Subcutaneous abdominal adipose tissue (tissue), 5 donors: ENCODE measurements at regions not wholly inside any gene's neighbourhood (a gene's known extent, or its start where the extent isn't known, plus 50 kb on each side); places are given as distances from the start of the nearest gene placed in this dataset.

ENCODE experiments used
- H3K27ac ChIP-seq: one replicate; pipeline ENCODE4 v1.7.0; 2013; ENCODE audit warnings: low read depth, mild to moderate bottlenecking, inconsistent platforms, low read length, moderate library complexity
- H3K27me3 ChIP-seq, 5 donors: one replicate each; pipeline ENCODE4 v1.7.0; 2013; ENCODE audit warnings: low read length in 5 of 5, inconsistent platforms in 1 of 5; ENCODE audit not compliant: control insufficient read depth in 5 of 5, insufficient read depth in 4 of 5
- H3K36me3 ChIP-seq, 5 donors: one replicate each; pipeline ENCODE4 v1.7.0; 2013; ENCODE audit warnings: low read length in 5 of 5; ENCODE audit not compliant: control insufficient read depth in 5 of 5, insufficient read depth in 5 of 5
- H3K4me1 ChIP-seq, 5 donors: one replicate each; pipeline ENCODE4 v1.7.0; 2013; ENCODE audit warnings: low read length in 5 of 5, mild to moderate bottlenecking in 3 of 5, moderate library complexity in 1 of 5; ENCODE audit not compliant: control insufficient read depth in 5 of 5, insufficient read depth in 5 of 5
- H3K4me3 ChIP-seq, 5 donors: one replicate each; pipeline ENCODE4 v1.7.0; 2013; ENCODE audit warnings: low read length in 5 of 5, low read depth in 1 of 5
- H3K9ac ChIP-seq, 5 donors: one replicate each; pipeline ENCODE4 v1.7.0; 2013; ENCODE audit warnings: low read length in 5 of 5, mild to moderate bottlenecking in 4 of 5, moderate library complexity in 3 of 5
- H3K9me3 ChIP-seq, 5 donors: one replicate each; pipeline ENCODE4 v1.7.0; 2013; ENCODE audit warnings: low read length in 5 of 5; ENCODE audit not compliant: control insufficient read depth in 5 of 5
- donor health status: healthy.
- donor health status: healthy.
- donor health status: healthy.
- donor health status: healthy.
- donor health status: healthy.

DNA sequence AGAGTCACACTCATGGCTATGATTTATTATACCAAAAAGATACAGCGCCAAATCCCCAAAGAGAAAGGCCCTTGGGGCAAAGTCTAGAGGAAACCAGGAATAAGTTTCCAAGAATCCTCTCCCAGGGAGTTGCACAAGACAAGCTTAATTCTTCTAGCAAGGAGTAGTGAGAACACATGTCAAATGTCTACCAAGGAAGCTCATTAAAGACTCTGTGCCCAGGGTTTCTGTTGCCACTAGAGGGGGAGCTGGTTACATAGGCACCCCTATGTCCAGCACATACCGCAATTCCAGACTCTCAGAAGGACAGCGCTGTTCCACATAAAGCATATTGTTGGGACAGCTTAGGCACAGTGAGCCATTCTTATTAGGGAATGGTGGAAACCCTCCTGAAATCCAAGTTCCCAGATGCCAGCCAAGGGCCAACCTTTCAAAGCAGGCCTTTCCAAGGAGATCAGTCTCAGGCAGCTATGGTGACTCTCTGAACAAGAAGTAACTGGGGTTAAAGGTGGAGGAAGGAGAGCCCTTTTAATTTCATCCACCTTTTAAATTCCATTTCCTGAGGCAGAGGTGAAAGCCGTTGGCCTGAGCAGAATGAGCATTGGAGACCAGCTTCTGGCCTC lies 194.2 kb downstream of the UACA start:
- no peak overlapping the region for H3K27ac ChIP-seq

DNA sequence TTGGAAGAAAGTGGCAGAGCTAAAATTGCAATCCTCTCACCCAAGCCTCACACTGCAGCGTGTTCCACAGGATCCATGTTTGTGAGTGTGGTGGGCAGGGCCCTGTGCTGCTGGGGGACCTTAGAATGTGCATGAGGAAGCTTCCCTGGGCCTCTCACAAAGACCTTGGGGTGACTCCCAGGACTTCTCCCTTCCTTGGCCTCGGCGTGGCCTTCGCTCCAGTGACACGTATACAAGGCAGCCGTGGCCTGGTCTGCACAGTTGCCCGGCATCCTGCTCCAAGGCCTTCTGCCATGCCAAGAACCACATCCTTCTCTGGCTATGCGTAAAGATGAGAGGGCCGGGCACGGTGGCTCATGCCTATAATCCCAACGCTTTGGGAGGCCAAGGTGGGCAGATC lies 196.4 kb downstream of the UACA start:
- Histone ChIP-seq H3K9ac (no peak overlapping the region), H3K9me3 (no peaks in the 10 kb centered on the region), H3K36me3 (no peaks in the 10 kb centered on the region), H3K4me3 (no peak overlapping the region), H3K27ac (no peak overlapping the region), H3K4me1 (peaks cover 0 to 12% (median 4%) of the 10 kb centered on the region in 5 donors), H3K27me3 (peaks cover 0 to 15% (median 8%) of the 10 kb centered on the region in 5 donors)

More for the DNA sequence above, 194.2 kb downstream of the UACA start:
- Histone ChIP-seq H3K9me3 (no peaks in the 10 kb centered on the region), H3K27me3 (peaks cover 0 to 12% (median 6%) of the 10 kb centered on the region in 5 donors), H3K9ac (no peak overlapping the region), H3K4me1 (peaks cover 0 to 12% (median 4%) of the 10 kb centered on the region in 5 donors), H3K4me3 (no peak overlapping the region), H3K36me3 (no peaks in the 10 kb centered on the region)

DNA sequence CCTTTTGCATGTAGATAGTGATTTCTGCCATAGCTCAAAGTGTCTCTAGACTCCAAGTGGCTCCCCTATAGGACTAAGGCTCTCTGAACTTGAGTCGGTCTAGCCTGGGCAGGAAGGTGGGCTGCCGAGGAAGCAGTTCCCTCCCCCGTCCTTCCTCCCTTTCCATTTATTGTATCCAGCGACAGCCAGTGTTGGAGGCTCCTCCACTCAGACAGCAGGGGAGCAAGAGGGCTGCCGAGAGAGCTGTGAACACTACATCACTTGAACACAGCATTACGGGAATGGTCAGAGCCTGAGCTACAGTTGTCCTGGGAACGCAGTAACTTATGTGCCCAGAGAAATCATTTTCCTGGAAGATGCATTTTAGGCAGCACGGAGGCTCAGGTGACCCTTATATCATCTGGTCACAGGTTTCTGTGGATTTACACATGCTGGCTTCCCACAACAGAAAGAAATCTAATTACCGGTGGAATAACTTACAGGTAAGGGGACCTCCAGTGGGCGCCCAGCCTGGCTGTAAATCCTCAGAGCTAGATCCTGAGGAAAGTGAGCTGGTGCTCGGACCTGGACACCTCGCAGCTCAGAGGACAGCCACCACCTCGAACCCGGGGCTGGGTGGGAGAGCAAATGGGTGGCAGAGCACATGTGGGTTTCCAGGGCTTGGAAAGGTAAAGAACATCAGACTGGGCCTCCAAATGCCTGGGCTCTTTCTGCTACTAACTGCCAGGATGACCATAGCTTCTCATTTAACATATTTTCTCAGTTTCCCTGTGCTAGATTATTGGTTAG lies 197.1 kb downstream of the UACA start:
- no peak overlapping the region for H3K9ac ChIP-seq
- H3K36me3 ChIP-seq = no peaks in the 10 kb centered on the region
- no peaks in the 10 kb centered on the region for H3K9me3 ChIP-seq
- peaks cover 0 to 15% (median 8%) of the 10 kb centered on the region in 5 donors for H3K27me3 ChIP-seq
- H3K27ac ChIP-seq = no peak overlapping the region
- no peak overlapping the region for H3K4me3 ChIP-seq
- H3K4me1 ChIP-seq = peaks cover 0 to 12% (median 4%) of the 10 kb centered on the region in 5 donors

- Histone ChIP-seq H3K9ac (no peak overlapping the region), H3K36me3 (no peaks in the 10 kb centered on the region), H3K9me3 (peaks cover 0 to 2% (median 0%) of the 10 kb centered on the region in 5 donors)
These were observed 199.7 kb downstream of the UACA start for GRCh38 chr15:70563561-70564095.

GRCh38 chr15:70562906-70563305 lies 200.5 kb downstream of the UACA start:
- Histone ChIP-seq H3K36me3 (no peaks in the 10 kb centered on the region), H3K4me1 (peaks cover 2 to 17% (median 11%) of the 10 kb centered on the region in 5 donors), H3K9me3 (peaks cover 0 to 3% (median 0%) of the 10 kb centered on the region in 5 donors), H3K4me3 (no peak overlapping the region), H3K27me3 (peaks cover 8 to 32% (median 12%) of the 10 kb centered on the region in 5 donors), H3K27ac (no peak overlapping the region), H3K9ac (no peak overlapping the region)

More at GRCh38 chr15:70563561-70564095, 199.7 kb downstream of the UACA start:
- H3K27ac ChIP-seq = no peak overlapping the region
- peaks cover 4 to 14% (median 14%) of the 10 kb centered on the region in 5 donors for H3K4me1 ChIP-seq
- peaks cover 7 to 28% (median 9%) of the 10 kb centered on the region in 5 donors for H3K27me3 ChIP-seq
- H3K4me3 ChIP-seq = no peak overlapping the region

- Histone ChIP-seq H3K27me3 (peaks cover 8 to 32% (median 12%) of the 10 kb centered on the region in 5 donors), H3K4me1 (peaks cover 2 to 17% (median 11%) of the 10 kb centered on the region in 5 donors), H3K27ac (no peak overlapping the region), H3K4me3 (no peak overlapping the region), H3K9ac (no peak overlapping the region), H3K36me3 (no peaks in the 10 kb centered on the region), H3K9me3 (peaks cover 0 to 3% (median 0%) of the 10 kb centered on the region in 5 donors)
These were observed 201.5 kb downstream of the UACA start for GRCh38 chr15:70561885-70562284.

DNA sequence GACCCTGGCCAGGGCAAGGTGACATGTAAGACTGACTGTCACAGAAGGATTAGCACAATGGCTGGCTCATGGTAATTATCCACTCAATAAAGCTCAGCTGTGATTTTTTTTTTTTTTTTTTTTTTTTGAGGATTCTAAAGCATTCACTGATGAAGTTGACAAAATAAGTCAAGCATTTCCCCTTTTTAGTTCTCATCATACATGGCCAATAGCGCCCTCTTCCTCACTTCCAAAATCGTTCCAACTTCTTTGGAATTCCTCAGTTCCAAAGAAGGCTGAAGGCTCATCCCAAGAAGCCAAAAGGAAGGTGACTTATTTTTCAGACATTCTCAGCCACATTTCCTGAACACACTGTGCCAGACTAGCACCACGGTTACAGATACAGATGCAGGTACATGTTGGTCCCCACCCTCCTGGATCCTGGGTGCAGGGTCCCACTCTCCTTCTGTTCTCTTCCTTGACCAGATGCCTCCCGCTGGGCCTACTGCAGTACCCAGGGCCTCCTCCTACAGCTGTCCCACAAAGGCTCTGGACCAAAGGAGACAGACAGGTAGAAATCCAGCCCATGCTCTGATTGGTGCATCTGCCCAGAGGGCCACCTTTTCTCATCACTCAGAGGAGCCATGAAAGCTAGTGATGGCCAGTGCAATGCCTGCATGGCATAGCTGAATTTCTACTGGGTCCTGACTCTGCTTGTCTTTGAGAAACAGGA lies 202.6 kb downstream of the UACA start:
- Histone ChIP-seq H3K27me3 (peaks cover 5 to 26% (median 10%) of the 10 kb centered on the region in 5 donors), H3K27ac (no peak overlapping the region), H3K9me3 (peaks cover 0 to 3% (median 0%) of the 10 kb centered on the region in 5 donors), H3K9ac (no peak overlapping the region), H3K4me1 (peaks cover 2 to 17% (median 11%) of the 10 kb centered on the region in 5 donors), H3K4me3 (no peak overlapping the region), H3K36me3 (no peaks in the 10 kb centered on the region)

- peak overlapping the region in 3 of 5 donors; percentile 10 to 24 (median 22) for H3K4me3 ChIP-seq
- H3K9ac ChIP-seq = peak overlapping the region in 1 of 5 donors; percentile 24
- peaks cover 5 to 30% (median 13%) of the 10 kb centered on the region in 5 donors for H3K27me3 ChIP-seq
- H3K4me1 ChIP-seq = peaks cover 2 to 17% (median 11%) of the 10 kb centered on the region in 5 donors
- peaks cover 0 to 3% (median 0%) of the 10 kb centered on the region in 5 donors for H3K9me3 ChIP-seq
- no peaks in the 10 kb centered on the region for H3K36me3 ChIP-seq
- H3K27ac ChIP-seq = no peak overlapping the region
These were observed 203.8 kb downstream of the UACA start for GRCh38 chr15:70559265-70560239.
